Fibroblast of the aortic adventitia (primary cell): ENCODE measurements at regions not wholly inside any gene's neighbourhood (a gene's known extent, or its start where the extent isn't known, plus 50 kb on each side); places are given as distances from the start of the nearest gene placed in this dataset.

Experiments used
- DNase-seq: peaks from one replicate; pipeline ENCODE4 v3.0.0-alpha.2; 2010; ENCODE audit warnings: low read depth
- H3K4me3 ChIP-seq: 2 replicates; pipeline ENCODE4 v1.5.1; 2011; ENCODE audit warnings: low read depth, mild to moderate bottlenecking, control low read depth, low read length, moderate library complexity
- TF ChIP-seq, protein P1 (sequence below): IDR thresholded peaks from 2 replicates; pipeline ENCODE4 v1.5.1; 2011; ENCODE audit warnings: mild to moderate bottlenecking, low read length, control low read depth, inconsistent platforms; ENCODE audit not compliant: insufficient read depth

DNA sequence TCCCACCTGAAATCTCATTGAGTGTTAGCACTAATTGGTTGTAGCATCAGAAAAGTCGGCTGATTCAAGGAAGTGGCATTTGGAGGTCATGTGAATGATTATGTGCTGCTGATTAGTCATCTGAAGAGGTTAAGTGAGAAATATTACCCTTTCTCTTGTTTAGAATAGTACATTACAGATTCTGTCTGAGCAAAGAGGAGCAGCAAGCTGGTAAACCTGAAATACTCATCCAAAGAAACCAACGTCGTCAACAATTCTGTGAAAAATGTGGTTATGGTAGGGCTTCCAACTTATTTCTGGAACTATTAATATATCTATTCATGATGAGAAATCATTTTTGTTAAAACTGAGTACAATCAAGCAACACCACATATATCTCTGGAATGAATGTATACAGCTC is 1024.9 kb downstream of the TUSC7 start:
- TF ChIP-seq, protein P1, sequence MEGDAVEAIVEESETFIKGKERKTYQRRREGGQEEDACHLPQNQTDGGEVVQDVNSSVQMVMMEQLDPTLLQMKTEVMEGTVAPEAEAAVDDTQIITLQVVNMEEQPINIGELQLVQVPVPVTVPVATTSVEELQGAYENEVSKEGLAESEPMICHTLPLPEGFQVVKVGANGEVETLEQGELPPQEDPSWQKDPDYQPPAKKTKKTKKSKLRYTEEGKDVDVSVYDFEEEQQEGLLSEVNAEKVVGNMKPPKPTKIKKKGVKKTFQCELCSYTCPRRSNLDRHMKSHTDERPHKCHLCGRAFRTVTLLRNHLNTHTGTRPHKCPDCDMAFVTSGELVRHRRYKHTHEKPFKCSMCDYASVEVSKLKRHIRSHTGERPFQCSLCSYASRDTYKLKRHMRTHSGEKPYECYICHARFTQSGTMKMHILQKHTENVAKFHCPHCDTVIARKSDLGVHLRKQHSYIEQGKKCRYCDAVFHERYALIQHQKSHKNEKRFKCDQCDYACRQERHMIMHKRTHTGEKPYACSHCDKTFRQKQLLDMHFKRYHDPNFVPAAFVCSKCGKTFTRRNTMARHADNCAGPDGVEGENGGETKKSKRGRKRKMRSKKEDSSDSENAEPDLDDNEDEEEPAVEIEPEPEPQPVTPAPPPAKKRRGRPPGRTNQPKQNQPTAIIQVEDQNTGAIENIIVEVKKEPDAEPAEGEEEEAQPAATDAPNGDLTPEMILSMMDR = no peak
- peak; percentile 33 for DNase-seq
- no peak overlapping the region for H3K4me3 ChIP-seq

DNA sequence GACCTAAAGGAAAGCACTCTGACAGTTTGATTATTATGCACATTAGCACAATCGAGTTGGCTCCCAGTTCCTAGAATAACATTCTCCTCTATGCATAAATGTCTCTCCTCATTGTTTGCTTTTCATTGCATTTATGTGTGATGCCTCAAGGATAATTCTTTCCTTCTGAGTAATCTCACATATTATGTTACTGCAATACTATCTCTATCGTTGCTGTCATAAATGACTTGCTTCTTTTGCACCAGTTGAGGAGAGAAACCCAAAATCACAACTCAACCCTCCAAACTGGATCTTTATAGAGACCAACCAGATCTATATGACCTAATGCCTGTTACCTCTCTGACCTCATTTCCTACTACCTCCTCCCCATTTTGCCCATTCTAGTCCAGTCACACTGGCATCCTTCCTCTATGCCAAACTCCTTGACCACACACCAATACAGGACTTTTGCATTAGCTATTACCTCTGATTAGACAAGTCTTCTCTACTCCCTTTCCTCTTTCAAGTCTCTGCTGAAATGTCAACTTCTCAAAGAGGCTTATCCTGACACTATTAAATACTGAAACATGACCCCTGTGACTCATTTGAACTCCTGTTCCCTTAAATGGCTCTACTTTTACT is 1026.0 kb downstream of the TUSC7 start:
- no peak overlapping the region for H3K4me3 ChIP-seq
- TF ChIP-seq, protein P1 = no peak
- DNase-seq = peak; percentile 83

DNA sequence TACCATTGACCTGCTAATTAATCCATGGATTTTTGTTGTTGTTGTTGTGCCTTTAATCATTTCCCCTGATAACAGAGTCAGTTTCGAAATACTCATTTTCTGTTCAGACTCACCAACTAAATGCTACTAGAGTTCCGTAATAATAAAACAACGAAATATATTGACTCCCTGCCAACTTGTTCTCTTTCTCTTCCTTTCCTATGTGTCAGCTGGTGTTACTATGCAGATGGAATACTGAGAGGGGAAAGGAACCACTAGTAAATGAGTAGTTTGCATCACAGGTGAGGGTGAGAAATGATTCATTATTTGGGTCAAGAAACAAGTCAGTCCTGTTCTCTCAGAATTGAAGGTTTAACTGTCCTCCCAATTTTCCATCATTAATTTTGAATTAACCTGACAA is 1027.3 kb downstream of the TUSC7 start:
- no peak for DNase-seq

DNA sequence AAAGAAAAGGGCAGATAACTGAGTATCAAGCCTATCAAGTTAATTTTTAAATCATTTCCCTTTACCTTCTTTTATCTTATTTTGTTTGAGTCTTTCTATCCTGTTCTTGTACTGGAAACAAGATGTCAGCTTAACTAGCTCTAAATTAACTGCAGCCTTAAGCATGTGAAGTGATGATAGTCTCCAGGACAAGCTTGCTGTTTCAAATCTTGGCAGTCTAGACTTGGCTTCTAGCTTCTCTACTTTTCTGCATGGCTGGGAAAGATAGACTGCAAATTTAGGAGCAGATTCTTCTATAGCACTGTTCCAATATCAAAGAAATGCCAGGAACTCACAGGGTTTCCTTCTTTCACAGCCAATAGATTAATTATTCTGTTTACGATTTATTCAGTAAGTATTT is 1034.4 kb downstream of the TUSC7 start:
- no peak for DNase-seq

More for the DNA sequence above, 1027.3 kb downstream of the TUSC7 start:
- TF ChIP-seq, protein P1 = no peak
- no peak overlapping the region for H3K4me3 ChIP-seq

DNA sequence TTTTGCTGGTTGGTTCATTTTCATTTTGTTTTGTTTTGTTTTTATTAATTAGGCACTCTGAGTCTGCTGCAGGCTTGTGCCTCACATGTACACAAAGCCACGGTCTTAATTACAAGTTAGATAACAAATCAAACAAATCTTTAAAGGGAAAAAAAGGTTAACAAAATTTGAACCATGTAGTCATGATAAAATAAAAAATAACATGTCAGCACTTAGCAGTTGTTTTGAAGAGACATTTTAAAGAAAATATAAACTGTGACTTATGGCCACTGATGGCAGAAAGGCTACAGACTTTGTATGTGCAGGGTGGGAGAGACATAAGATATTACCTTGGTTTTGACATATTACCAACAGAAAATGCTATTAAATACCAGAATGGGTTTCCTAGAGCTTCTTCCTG is 1035.4 kb downstream of the TUSC7 start:
- no peak for DNase-seq
- no peak overlapping the region for H3K4me3 ChIP-seq
- TF ChIP-seq, protein P1 = no peak

More for the DNA sequence above, 1034.4 kb downstream of the TUSC7 start:
- H3K4me3 ChIP-seq = no peak overlapping the region
- TF ChIP-seq, protein P1 = no peak

DNA sequence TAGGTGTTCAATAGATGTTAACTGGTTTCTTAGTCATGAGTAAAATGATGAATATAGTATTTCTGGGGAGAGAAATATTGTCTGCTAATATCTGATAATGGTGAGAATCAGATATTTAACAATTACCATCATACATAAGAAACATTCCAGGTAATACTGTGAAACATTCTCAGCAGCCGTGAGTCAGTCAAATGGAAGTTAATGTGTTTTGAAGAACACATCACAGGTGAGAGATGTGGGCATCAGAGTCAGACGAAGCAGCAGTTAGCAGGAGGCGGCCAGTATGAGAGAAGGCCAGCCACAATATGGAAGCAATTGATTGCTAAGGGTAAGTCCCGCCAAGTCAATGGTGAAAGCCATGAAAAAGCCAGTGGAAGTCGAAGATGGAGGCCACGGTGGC is 1035.9 kb downstream of the TUSC7 start:
- TF ChIP-seq, protein P1 = no peak
- DNase-seq = no peak
- no peak overlapping the region for H3K4me3 ChIP-seq

DNA sequence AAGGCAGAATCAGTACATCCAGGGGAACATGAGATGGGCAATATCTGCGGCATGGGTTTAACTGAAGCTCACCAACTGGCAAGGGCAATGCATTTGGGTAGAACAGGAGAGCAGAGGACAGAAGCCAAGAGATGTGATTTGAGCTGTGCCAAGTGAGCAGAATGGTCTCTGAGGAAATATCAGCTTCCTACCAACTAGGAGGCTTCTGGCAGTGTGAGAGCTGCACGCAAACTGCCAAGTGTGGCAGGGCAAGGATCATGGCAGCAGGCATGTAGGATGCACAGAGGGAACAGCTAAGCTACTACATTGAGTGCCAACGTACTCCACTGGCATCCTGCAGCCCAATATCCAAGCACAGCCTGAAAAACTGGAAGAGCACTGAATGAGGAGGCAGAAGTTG is 1036.5 kb downstream of the TUSC7 start:
- H3K4me3 ChIP-seq = no peak overlapping the region
- DNase-seq = no peak
- TF ChIP-seq, protein P1 = no peak
